Chondrocyte (in vitro differentiated cells): ENCODE measurements at regions not wholly inside any gene's neighbourhood (a gene's known extent, or its start where the extent isn't known, plus 50 kb on each side); places are given as distances from the start of the nearest gene placed in this dataset.

Source experiments
- DNase-seq: peaks from one replicate; pipeline ENCODE4 v3.0.0; 2021; ENCODE audit warnings: mixed read lengths, low spot score
- H3K27ac Mint-ChIP-seq: one replicate; pipeline ENCODE4 v1.8.0; 2021; ENCODE audit warnings: mild to moderate bottlenecking, moderate library complexity, mixed read lengths; ENCODE audit not compliant: unreplicated experiment
- H3K27me3 Mint-ChIP-seq: 2 replicates; pipeline ENCODE4 v1.8.0; 2021; ENCODE audit warnings: low read depth, mixed read lengths
- H3K36me3 Mint-ChIP-seq: 2 replicates; pipeline ENCODE4 v1.8.0; 2021; ENCODE audit warnings: low read depth, mixed read lengths
- H3K4me1 Mint-ChIP-seq: 2 replicates; pipeline ENCODE4 v1.8.0; 2021; ENCODE audit warnings: low read depth, mild to moderate bottlenecking, mixed read lengths
- H3K4me3 Mint-ChIP-seq: one replicate; pipeline ENCODE4 v1.8.0; 2021; ENCODE audit warnings: mild to moderate bottlenecking, moderate library complexity, mixed read lengths; ENCODE audit not compliant: unreplicated experiment
- H3K9me3 Mint-ChIP-seq: 2 replicates; pipeline ENCODE4 v1.8.0; 2021; ENCODE audit warnings: low read depth, mixed read lengths
- TF ChIP-seq, protein P1 (sequence below): fragments of 200-600 bp; sonication (generic); IDR thresholded peaks from 2 replicates; pipeline ENCODE4 v1.5.0; 2021; ENCODE audit warnings: antibody characterized with exemption, mild to moderate bottlenecking, moderate library complexity

DNA sequence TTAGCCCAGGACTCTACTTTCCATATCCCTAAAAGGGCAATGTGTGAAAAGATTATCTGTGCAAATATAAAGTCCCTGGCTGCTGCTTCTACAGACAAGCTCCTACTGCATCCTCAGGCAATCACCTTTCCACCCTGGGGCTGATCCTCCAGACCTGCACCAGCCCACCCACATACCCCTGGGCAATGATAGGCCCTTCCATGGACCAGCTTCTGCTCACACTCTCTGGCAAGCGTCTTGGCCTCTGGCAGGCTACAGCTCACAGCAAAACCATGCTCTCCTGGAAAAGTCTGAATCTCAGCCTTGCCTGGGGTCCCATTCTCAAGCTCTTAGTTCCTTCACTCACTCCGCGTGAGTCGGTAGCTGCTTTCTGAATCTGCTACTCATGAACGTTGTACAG, 69.5 kb downstream of the IGLL5 start:
- DNase-seq = no peak
- TF ChIP-seq, protein P1, sequence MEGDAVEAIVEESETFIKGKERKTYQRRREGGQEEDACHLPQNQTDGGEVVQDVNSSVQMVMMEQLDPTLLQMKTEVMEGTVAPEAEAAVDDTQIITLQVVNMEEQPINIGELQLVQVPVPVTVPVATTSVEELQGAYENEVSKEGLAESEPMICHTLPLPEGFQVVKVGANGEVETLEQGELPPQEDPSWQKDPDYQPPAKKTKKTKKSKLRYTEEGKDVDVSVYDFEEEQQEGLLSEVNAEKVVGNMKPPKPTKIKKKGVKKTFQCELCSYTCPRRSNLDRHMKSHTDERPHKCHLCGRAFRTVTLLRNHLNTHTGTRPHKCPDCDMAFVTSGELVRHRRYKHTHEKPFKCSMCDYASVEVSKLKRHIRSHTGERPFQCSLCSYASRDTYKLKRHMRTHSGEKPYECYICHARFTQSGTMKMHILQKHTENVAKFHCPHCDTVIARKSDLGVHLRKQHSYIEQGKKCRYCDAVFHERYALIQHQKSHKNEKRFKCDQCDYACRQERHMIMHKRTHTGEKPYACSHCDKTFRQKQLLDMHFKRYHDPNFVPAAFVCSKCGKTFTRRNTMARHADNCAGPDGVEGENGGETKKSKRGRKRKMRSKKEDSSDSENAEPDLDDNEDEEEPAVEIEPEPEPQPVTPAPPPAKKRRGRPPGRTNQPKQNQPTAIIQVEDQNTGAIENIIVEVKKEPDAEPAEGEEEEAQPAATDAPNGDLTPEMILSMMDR = no peak
- Mint-ChIP-seq H3K9me3 (peaks cover 14% of the 10 kb centered on the region), H3K36me3 (peaks cover 3% of the 10 kb centered on the region), H3K4me1 (no peaks in the 10 kb centered on the region), H3K4me3 (no peak overlapping the region), H3K27ac (no peak overlapping the region), H3K27me3 (peaks cover 41% of the 10 kb centered on the region)

DNA sequence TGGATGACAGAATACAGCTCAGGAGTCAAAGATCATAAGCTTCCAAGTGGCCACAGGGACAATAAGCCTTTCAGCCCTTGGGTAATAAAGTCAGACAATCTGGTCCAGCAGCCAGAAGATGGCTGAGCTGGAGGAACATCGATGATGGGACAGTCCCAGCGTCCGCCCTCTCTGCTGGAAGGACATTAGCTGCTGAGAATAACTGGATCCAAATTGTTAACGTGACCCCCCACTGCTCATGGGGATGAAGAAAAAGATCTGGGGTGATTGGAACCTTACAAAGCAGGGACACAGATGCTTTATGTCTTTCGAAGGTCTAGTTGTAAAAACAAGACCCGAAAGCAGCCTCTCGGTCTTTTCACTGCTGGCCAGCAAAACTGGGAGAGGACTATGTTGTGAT, 71.0 kb downstream of the IGLL5 start:
- H3K4me1 Mint-ChIP-seq = no peaks in the 10 kb centered on the region
- peaks cover 28% of the 10 kb centered on the region for H3K27me3 Mint-ChIP-seq
- H3K27ac Mint-ChIP-seq = no peak overlapping the region
- peaks cover 23% of the 10 kb centered on the region for H3K9me3 Mint-ChIP-seq
- TF ChIP-seq, protein P1 = no peak
- no peak overlapping the region for H3K4me3 Mint-ChIP-seq
- DNase-seq = no peak
- H3K36me3 Mint-ChIP-seq = peaks cover 3% of the 10 kb centered on the region

DNA sequence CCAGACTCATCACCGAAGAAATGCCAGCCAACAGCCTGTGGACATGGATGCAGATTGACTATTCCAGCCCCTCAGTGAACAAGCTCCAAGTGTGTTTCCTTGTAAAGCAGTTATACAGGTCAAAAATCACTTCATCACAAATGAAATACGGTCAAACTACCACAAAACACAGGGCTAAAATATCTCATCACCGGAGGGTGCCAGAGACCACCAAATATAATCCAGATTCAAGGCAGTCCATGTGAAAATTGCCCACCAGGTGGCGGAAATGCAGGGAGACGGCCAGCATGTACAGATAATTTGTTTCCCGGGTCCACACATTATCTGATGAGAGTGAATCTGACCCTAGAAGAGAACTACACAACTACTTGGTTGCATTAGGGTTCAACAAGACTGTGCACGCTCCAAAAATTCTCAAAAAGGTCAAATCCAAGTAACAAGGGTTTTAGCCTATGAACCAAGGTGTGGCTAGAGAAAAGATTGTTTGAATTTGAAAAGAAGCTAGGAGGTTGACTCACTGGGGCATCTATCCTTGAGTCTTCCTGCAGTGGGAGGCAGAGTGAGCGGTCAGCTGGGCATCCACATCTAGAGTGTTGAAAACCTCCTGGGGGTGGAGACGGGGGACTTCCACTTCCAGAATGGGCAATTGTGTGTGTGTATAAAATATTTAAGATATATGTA, 71.7 kb downstream of the IGLL5 start:
- DNase-seq = no peak
- Mint-ChIP-seq H3K9me3 (peaks cover 28% of the 10 kb centered on the region), H3K27me3 (peaks cover 28% of the 10 kb centered on the region)

DNA sequence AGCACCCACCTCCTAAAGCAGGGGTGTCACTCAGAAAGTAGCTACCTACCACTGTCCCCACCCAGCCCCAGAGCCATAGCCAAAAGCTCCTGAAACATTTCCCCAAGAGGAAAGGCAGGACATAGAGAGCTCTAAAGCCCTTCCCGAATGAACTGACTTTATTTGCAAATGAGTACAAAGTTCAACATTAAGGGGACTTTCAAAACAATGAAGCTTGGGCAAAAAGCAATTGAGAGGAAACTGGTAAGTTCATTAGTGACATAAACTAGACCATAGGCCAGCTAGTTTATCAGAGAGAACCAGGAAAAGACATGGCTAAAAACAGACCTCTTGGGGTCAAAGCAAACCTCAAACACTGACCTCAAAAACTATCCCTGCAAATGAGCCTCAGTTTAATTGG, 72.7 kb downstream of the IGLL5 start:
- no peak for DNase-seq
- H3K4me1 Mint-ChIP-seq = no peaks in the 10 kb centered on the region
- H3K4me3 Mint-ChIP-seq = no peak overlapping the region
- peaks cover 34% of the 10 kb centered on the region for H3K9me3 Mint-ChIP-seq
- H3K27ac Mint-ChIP-seq = no peak overlapping the region
- H3K36me3 Mint-ChIP-seq = peaks cover 5% of the 10 kb centered on the region
- H3K27me3 Mint-ChIP-seq = peaks cover 33% of the 10 kb centered on the region
- TF ChIP-seq, protein P1 = no peak

More for the DNA sequence above, 71.7 kb downstream of the IGLL5 start:
- Mint-ChIP-seq H3K4me1 (no peaks in the 10 kb centered on the region), H3K4me3 (no peak overlapping the region), H3K36me3 (peaks cover 3% of the 10 kb centered on the region), H3K27ac (no peak overlapping the region)
- TF ChIP-seq, protein P1 = peak; percentile 99

DNA sequence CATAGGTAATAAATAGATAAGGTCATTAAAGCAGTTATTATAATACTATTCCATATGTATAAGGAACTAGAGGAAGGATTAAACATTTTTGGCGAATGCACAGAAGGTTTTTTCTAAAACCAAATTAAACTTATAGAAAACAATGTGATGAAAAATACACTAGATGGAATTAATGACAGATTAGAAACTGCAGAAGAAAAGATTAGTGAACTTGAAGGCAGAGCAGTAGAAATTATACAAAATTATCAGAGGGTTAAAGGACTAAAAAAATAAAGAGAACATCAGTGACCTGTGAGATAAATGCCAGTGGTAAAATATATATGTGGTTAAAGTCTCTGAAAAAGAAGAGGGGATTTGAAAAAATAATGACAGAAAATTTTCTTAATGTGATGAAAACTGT, 74.0 kb downstream of the IGLL5 start:
- H3K9me3 Mint-ChIP-seq = peaks cover 34% of the 10 kb centered on the region
- peaks cover 33% of the 10 kb centered on the region for H3K27me3 Mint-ChIP-seq
- DNase-seq = no peak
- TF ChIP-seq, protein P1 = no peak
- H3K36me3 Mint-ChIP-seq = peaks cover 5% of the 10 kb centered on the region
- no peak overlapping the region for H3K4me3 Mint-ChIP-seq
- no peak overlapping the region for H3K27ac Mint-ChIP-seq
- no peaks in the 10 kb centered on the region for H3K4me1 Mint-ChIP-seq
